SK-N-SH (cell line): ENCODE measurements at regions not wholly inside any gene's neighbourhood (a gene's known extent, or its start where the extent isn't known, plus 50 kb on each side); places are given as distances from the start of the nearest gene placed in this dataset.

Source experiments
- CTCF ChIA-PET: fragments of 300-600, 350-600 bp; formaldehyde crosslinking; extraction: SDS; loops from one replicate; lab custom pipeline; 2021; lab: Yijun Ruan, JAX
- POLR2A ChIA-PET: fragments of 350-600 bp; sonication (Branson Sonifier 250); formaldehyde crosslinking; extraction: SDS; loops from one replicate; lab custom pipeline; 2020; ENCODE audit warnings: antibody characterized with exemption, inconsistent platforms; lab: Yijun Ruan, JAX
- DNase-seq: peaks from one replicate; pipeline ENCODE4 v3.0.0; 2012
- H2AFZ ChIP-seq: fragments of 200-600 bp; sonication (generic); 2 replicates; pipeline ENCODE4 v1.8.1; 2016; ENCODE audit warnings: antibody characterized with exemption, mild to moderate bottlenecking, low read depth
- H3F3A ChIP-seq: fragments of 200-600 bp; sonication (generic); replicated peaks from 2 replicates; pipeline ENCODE3; 2016; ENCODE audit warnings: antibody characterized with exemption, mild to moderate bottlenecking; ENCODE audit not compliant: insufficient read depth
- H3K27ac ChIP-seq, 2 experiments: fragments of 200-500 bp in 1 of 2; fragments of 200-600 bp in 1 of 2; sonication (Bioruptor generic) in 1 of 2; sonication (generic), shearing (Covaris generic) in 1 of 2; 2 replicates each; pipeline versions ENCODE4 v1.5.1 to v1.6.1; 2014 to 2016; ENCODE audit warnings: low read depth in 2 of 2, inconsistent platforms in 1 of 2, low read length in 1 of 2, mild to moderate bottlenecking in 1 of 2, mixed read lengths in 1 of 2
- H3K27me3 ChIP-seq: fragments of 200-600 bp; sonication (generic), shearing (Covaris generic); 2 replicates; pipeline ENCODE4 v1.6.1; 2016; ENCODE audit warnings: mixed run types; ENCODE audit not compliant: insufficient read depth
- H3K36me3 ChIP-seq, 2 experiments: fragments of 200-500 bp in 1 of 2; fragments of 200-600 bp in 1 of 2; sonication (Bioruptor generic) in 1 of 2; sonication (generic) in 1 of 2; replicated peaks in 1 of 2; 2 replicates each; pipeline versions ENCODE3 to v1.5.1; 2014 to 2016; ENCODE audit warnings: low read length in 1 of 2, mild to moderate bottlenecking in 1 of 2; ENCODE audit not compliant: insufficient read depth in 2 of 2, control insufficient read depth in 1 of 2
- H3K4me1 ChIP-seq, 2 experiments: fragments of 200-500 bp in 1 of 2; fragments of 200-600 bp in 1 of 2; sonication (Bioruptor generic) in 1 of 2; sonication (generic), shearing (Covaris generic) in 1 of 2; 2 replicates each; pipeline versions ENCODE4 v1.5.1 to v1.6.1; 2014 to 2016; ENCODE audit warnings: low read depth in 1 of 2, low read length in 1 of 2, mixed run types in 1 of 2; ENCODE audit not compliant: insufficient read depth in 2 of 2, control insufficient read depth in 1 of 2
- H3K4me2 ChIP-seq: fragments of 200-600 bp; sonication (generic), shearing (Covaris generic); 2 replicates; pipeline ENCODE4 v1.6.1; 2017; ENCODE audit warnings: mixed run types
- H3K4me3 ChIP-seq, 2 experiments: fragments of 200-500 bp in 1 of 2; fragments of 200-600 bp in 1 of 2; sonication (Bioruptor generic) in 1 of 2; sonication (generic), shearing (Covaris generic) in 1 of 2; 2 replicates each; pipeline versions ENCODE4 v1.5.1 to v1.8.1; 2014 to 2016; ENCODE audit warnings: low read depth in 2 of 2, inconsistent platforms in 1 of 2, low read length in 1 of 2, mild to moderate bottlenecking in 1 of 2, mixed read lengths in 1 of 2, moderate library complexity in 1 of 2
- H3K79me2 ChIP-seq: fragments of 200-600 bp; sonication (generic); 2 replicates; pipeline ENCODE4 v1.8.1; 2017; ENCODE audit warnings: mild to moderate bottlenecking; ENCODE audit not compliant: insufficient read depth
- H3K9ac ChIP-seq: fragments of 200-600 bp; sonication (generic); 2 replicates; pipeline ENCODE4 v1.6.1; 2017; ENCODE audit warnings: mixed run types
- H3K9me2 ChIP-seq: fragments of 200-600 bp; sonication (generic); 2 replicates; pipeline ENCODE4 v1.6.1; 2017; ENCODE audit warnings: mixed run types
- H3K9me3 ChIP-seq: fragments of 200-600 bp; sonication (generic); 2 replicates; pipeline ENCODE4 v1.6.1; 2017; ENCODE audit warnings: mixed run types, mild to moderate bottlenecking, moderate library complexity
- H4K20me1 ChIP-seq: fragments of 200-600 bp; sonication (generic); 2 replicates; pipeline ENCODE4 v1.6.1; 2017; ENCODE audit warnings: mild to moderate bottlenecking, mixed run types; ENCODE audit not compliant: insufficient read depth
- CTCF ChIP-seq: fragments of 200-600 bp; sonication (generic); IDR thresholded peaks from 2 replicates; pipeline ENCODE4 v1.6.1; 2017; ENCODE audit warnings: antibody characterized with exemption, mild to moderate bottlenecking, moderate library complexity
- ELF1 ChIP-seq: IDR thresholded peaks from 2 replicates; pipeline ENCODE4 v1.4.0; 2012
- FOSL2 ChIP-seq: IDR thresholded peaks from 2 replicates; pipeline ENCODE4 v1.4.0; 2012; ENCODE audit warnings: low read depth, mild to moderate bottlenecking, moderate library complexity, borderline replicate concordance
- FOXM1 ChIP-seq: IDR thresholded peaks from 2 replicates; pipeline ENCODE4 v1.4.0; 2012; ENCODE audit warnings: low read depth, mild to moderate bottlenecking
- GABPA ChIP-seq: IDR thresholded peaks from 2 replicates; pipeline ENCODE4 v1.4.0; 2012; ENCODE audit warnings: low read depth, mild to moderate bottlenecking
- JUND ChIP-seq: IDR thresholded peaks from 2 replicates; pipeline ENCODE4 v1.4.0; 2012
- MAX ChIP-seq: IDR thresholded peaks from 2 replicates; pipeline ENCODE4 v1.4.0; 2012; ENCODE audit warnings: low read depth
- MXI1 ChIP-seq: IDR thresholded peaks from 2 replicates; pipeline ENCODE4 v1.6.1; 2012; ENCODE audit warnings: mild to moderate bottlenecking, low read depth, low read length, improper control_type of control experiment
- NRF1 ChIP-seq: IDR thresholded peaks from 2 replicates; pipeline ENCODE4 v1.6.1; 2012; ENCODE audit warnings: low read depth, mild to moderate bottlenecking, low read length
- RCOR1 ChIP-seq: fragments of 150-350 bp; IDR thresholded peaks from 2 replicates; pipeline ENCODE4 v1.6.1; 2017; ENCODE audit warnings: antibody characterized with exemption, low read length
- REST ChIP-seq: IDR thresholded peaks from 2 replicates; pipeline ENCODE4 v1.6.1; 2012; ENCODE audit warnings: mild to moderate bottlenecking, low read depth, low read length, moderate library complexity
- RFX5 ChIP-seq: IDR thresholded peaks from 2 replicates; pipeline ENCODE4 v1.6.1; 2012; ENCODE audit warnings: mild to moderate bottlenecking, improper control_type of control experiment, low read length
- RXRA ChIP-seq: IDR thresholded peaks from 2 replicates; pipeline ENCODE4 v1.4.0; 2012; ENCODE audit warnings: low read depth, mild to moderate bottlenecking, borderline replicate concordance
- SIN3A ChIP-seq: IDR thresholded peaks from 2 replicates; pipeline ENCODE4 v1.6.1; 2012; ENCODE audit warnings: low read depth, mild to moderate bottlenecking, low read length, moderate library complexity, borderline replicate concordance
- SMC3 ChIP-seq: IDR thresholded peaks from 2 replicates; pipeline ENCODE4 v1.6.1; 2012; ENCODE audit warnings: low read depth, low read length, improper control_type of control experiment
- TEAD4 ChIP-seq: IDR thresholded peaks from 2 replicates; pipeline ENCODE4 v1.4.0; 2012; ENCODE audit warnings: mild to moderate bottlenecking, borderline replicate concordance; ENCODE audit not compliant: insufficient read depth
- USF2 ChIP-seq: fragments of 150-350 bp; IDR thresholded peaks from 2 replicates; pipeline ENCODE4 v1.6.1; 2017; ENCODE audit warnings: antibody characterized with exemption, low read length, low read depth, borderline replicate concordance
- ZBTB33 ChIP-seq: IDR thresholded peaks from 2 replicates; pipeline ENCODE4 v1.4.0; 2012; ENCODE audit warnings: low read depth, borderline replicate concordance
- WGBS: methylation state at CpG from one replicate; pipeline ENCODE4 v1.1.6; 2017; ENCODE audit warnings: low lambda C conversion rate; 5-methylcytosine and 5-hydroxymethylcytosine counted together

GRCh38 chr6:155791891-155792290 lies 336.3 kb upstream of the NOX3 start:
- H3K27ac ChIP-seq, result no peak overlapping the region
- 93% methylated on average over 4 of the region's 4 CpGs for WGBS
- no peak for TF ChIP-seq USF2
- no peak for TF ChIP-seq CTCF
- no peak for TF ChIP-seq REST
- TF ChIP-seq FOXM1, result no peak
- no peak for TF ChIP-seq SIN3A
- TF ChIP-seq, all 33 proteins: peak for 0
- POLR2A ChIA-PET, result no interaction called here
- Histone ChIP-seq H3K9ac (no peak overlapping the region), H3K4me1 (peaks cover 0 to 15% of the 10 kb centered on the region in 2 experiments; a peak in 1 of 4 replicates), H2AFZ (no peak overlapping the region), H3K4me3 (no peak overlapping the region), H3K4me2 (no peak overlapping the region), H3K79me2 (no peaks in the 10 kb centered on the region), H4K20me1 (no peaks in the 10 kb centered on the region), H3K9me3 (no peaks in the 10 kb centered on the region), H3F3A (peaks cover 7% of the 10 kb centered on the region), H3K36me3 (no peaks in the 10 kb centered on the region), H3K27me3 (no peaks in the 10 kb centered on the region), H3K9me2 (no peaks in the 10 kb centered on the region)
- no peak for DNase-seq
- CTCF ChIA-PET, result interaction anchor here (0.8 kb wide), 1 partner anchor 34 kb away, joined by 3 read pairs; no protein-coding TSS in a partner anchor

GRCh38 chr6:155791186-155791585 lies 335.5 kb upstream of the NOX3 start:
- no peaks in the 10 kb centered on the region for H3K79me2 ChIP-seq
- H2AFZ ChIP-seq, result no peak overlapping the region
- DNase-seq, result no peak
- no peak overlapping the region for H3K27ac ChIP-seq
- H3K4me3 ChIP-seq, result no peak overlapping the region
- H3K9ac ChIP-seq, result no peak overlapping the region
- H3K27me3 ChIP-seq, result no peaks in the 10 kb centered on the region
- POLR2A ChIA-PET, result no interaction called here
- CTCF ChIA-PET, result no interaction called here
- H4K20me1 ChIP-seq, result no peaks in the 10 kb centered on the region
- 90% methylated on average over 5 of the region's 7 CpGs for WGBS
- H3K9me3 ChIP-seq, result no peaks in the 10 kb centered on the region
- H3K9me2 ChIP-seq, result no peaks in the 10 kb centered on the region
- H3K4me2 ChIP-seq, result no peak overlapping the region
- peaks cover 7% of the 10 kb centered on the region for H3F3A ChIP-seq
- H3K4me1 ChIP-seq, result peaks cover 0 to 15% of the 10 kb centered on the region in 2 experiments; a peak in 1 of 4 replicates
- no peaks in the 10 kb centered on the region for H3K36me3 ChIP-seq
- TF ChIP-seq RXRA (no peak), NRF1 (no peak), RFX5 (no peak), GABPA (no peak), MAX (no peak), FOSL2 (no peak), MXI1 (no peak), JUND (no peak), SMC3 (no peak), ZBTB33 (no peak), USF2 (no peak), RCOR1 (no peak), TEAD4 (no peak), ELF1 (no peak)
